B cell (primary cell): ENCODE measurements at regions not wholly inside any gene's neighbourhood (a gene's known extent, or its start where the extent isn't known, plus 50 kb on each side); places are given as distances from the start of the nearest gene placed in this dataset.

Source experiments
- ATAC-seq: fragments of 200-7000 bp; cut with Tn5 transposase; one replicate; pipeline ENCODE4 v1.10.0; 2021; ENCODE audit warnings: low read depth, mild to moderate bottlenecking, moderate number of reproducible peaks, moderate library complexity
- CTCF ChIA-PET: fragments of 350-600 bp; sonication (Branson Sonifier 250); formaldehyde crosslinking; loops from one replicate; lab custom pipeline; 2021; ENCODE audit warnings: antibody characterized with exemption, inconsistent platforms; lab: Charles Lee
- POLR2A ChIA-PET: fragments of 350-600 bp; sonication (Branson Sonifier 250); formaldehyde crosslinking; loops from one replicate; lab custom pipeline; 2021; ENCODE audit warnings: antibody characterized with exemption; lab: Charles Lee
- DNase-seq: peaks from one replicate; pipeline ENCODE4 v3.0.0; 2013
- H2AFZ ChIP-seq: 2 replicates; pipeline ENCODE4 v1.6.1; 2012; ENCODE audit warnings: mild to moderate bottlenecking, low read depth, low read length; ENCODE audit not compliant: insufficient read depth, poor library complexity, severe bottlenecking
- H3K27ac ChIP-seq, 2 donors: 1 replicate in 1 of 2; 2 replicates in 1 of 2; pipeline ENCODE4 v1.5.1; 2012 to 2013; ENCODE audit warnings: low read length in 2 of 2, mild to moderate bottlenecking in 2 of 2, moderate library complexity in 1 of 2
- H3K27me3 ChIP-seq, 4 experiments: fragments of 200-600 bp in 1 of 4; sonication (generic) in 1 of 4; replicated peaks in 1 of 4; 1 replicate in 2 of 4; 2 replicates in 2 of 4; pipeline versions ENCODE4 v1.6.1 to v1.7.0; 2013 to 2016; ENCODE audit warnings: low read length in 3 of 4, mild to moderate bottlenecking in 2 of 4, mixed read lengths in 1 of 4, moderate library complexity in 1 of 4; ENCODE audit not compliant: insufficient read depth in 4 of 4, control insufficient read depth in 3 of 4; ENCODE audit errors: control extremely low read depth in 1 of 4
- H3K36me3 ChIP-seq, 2 experiments: replicated peaks in 1 of 2; 1 replicate in 1 of 2; 2 replicates in 1 of 2; pipeline versions ENCODE4 v1.6.1 to v1.7.1; 2013; ENCODE audit warnings: low read length in 1 of 2; ENCODE audit not compliant: insufficient read depth in 2 of 2, control insufficient read depth in 1 of 2; ENCODE audit errors: control extremely low read depth in 1 of 2, extremely low read depth in 1 of 2
- H3K4me1 ChIP-seq, 2 donors: fragments of 200-600 bp in 1 of 2; sonication (generic) in 1 of 2; 1 replicate in 1 of 2; 2 replicates in 1 of 2; pipeline versions ENCODE4 v1.5.1 to v1.6.1; 2013 to 2017; ENCODE audit warnings: low read length in 2 of 2; ENCODE audit not compliant: control insufficient read depth in 2 of 2, insufficient read depth in 2 of 2
- H3K4me2 ChIP-seq: replicated peaks from 2 replicates; pipeline ENCODE3; 2012; ENCODE audit warnings: mild to moderate bottlenecking, low read depth, low read length; ENCODE audit not compliant: poor library complexity, severe bottlenecking
- H3K4me3 ChIP-seq, 5 experiments: fragments of 200-600 bp in 1 of 5; sonication (generic) in 1 of 5; 1 replicate in 3 of 5; 2 replicates in 2 of 5; pipeline versions ENCODE4 v1.5.1 to v1.7.0; 2011 to 2016; ENCODE audit warnings: low read length in 4 of 5, mild to moderate bottlenecking in 4 of 5, low read depth in 2 of 5, control low read depth in 1 of 5, moderate library complexity in 1 of 5; ENCODE audit not compliant: insufficient read depth in 1 of 5; ENCODE audit errors: control extremely low read depth in 1 of 5, extremely low read depth in 1 of 5
- H3K79me2 ChIP-seq: fragments of 200-600 bp; sonication (generic); one replicate; pipeline ENCODE4 v1.6.0; 2016; ENCODE audit warnings: low read length; ENCODE audit not compliant: control insufficient read depth, insufficient read depth
- H3K9ac ChIP-seq: fragments of 200-600 bp; sonication (generic); 2 replicates; pipeline ENCODE4 v1.6.1; 2017; ENCODE audit warnings: mild to moderate bottlenecking, low read length, moderate library complexity
- H3K9me3 ChIP-seq, 3 donors: one replicate each; pipeline versions ENCODE4 v1.6.1 to v1.7.1; 2013; ENCODE audit warnings: low read length in 2 of 3; ENCODE audit not compliant: control insufficient read depth in 2 of 3, insufficient read depth in 1 of 3; ENCODE audit errors: control extremely low read depth in 1 of 3
- H4K20me1 ChIP-seq: 2 replicates; pipeline ENCODE4 v1.6.0; 2012; ENCODE audit warnings: mild to moderate bottlenecking, low read length; ENCODE audit not compliant: insufficient read depth, control insufficient read depth, poor library complexity, severe bottlenecking
- H3K27ac Mint-ChIP-seq: one replicate; pipeline ENCODE4 v1.8.0; 2021; ENCODE audit warnings: mixed read lengths
- H3K27me3 Mint-ChIP-seq: one replicate; pipeline ENCODE4 v1.8.0; 2021; ENCODE audit warnings: mixed read lengths
- H3K4me1 Mint-ChIP-seq: one replicate; pipeline ENCODE4 v1.8.0; 2021; ENCODE audit warnings: mixed read lengths
- H3K4me3 Mint-ChIP-seq: one replicate; pipeline ENCODE4 v1.8.0; 2021; ENCODE audit warnings: mixed read lengths
- H3K9me3 Mint-ChIP-seq: one replicate; pipeline ENCODE4 v1.8.0; 2022; ENCODE audit warnings: mixed read lengths; ENCODE audit not compliant: insufficient read depth
- EZH2 ChIP-seq: IDR thresholded peaks from 2 replicates; pipeline ENCODE4 v1.6.1; 2012; ENCODE audit warnings: borderline replicate concordance, low read depth, mild to moderate bottlenecking, moderate library complexity, low read length; ENCODE audit not compliant: insufficient read depth, poor library complexity, severe bottlenecking
- WGBS: methylation state at CpG from one replicate; pipeline ENCODE4 v1.1.5; 2013; ENCODE audit warnings: missing lambda C conversion rate; ENCODE audit not compliant: insufficient coverage; 5-methylcytosine and 5-hydroxymethylcytosine counted together
- intact Hi-C: fragments of 100-400 bp; cut with micrococcal nuclease; formaldehyde crosslinking; loops from one replicate; pipeline ENCODE4 v1.10.0; 2022
- TF ChIP-seq, protein P1 (sequence below): fragments of 200-600 bp; IDR thresholded peaks from one replicate; pipeline ENCODE4 v1.8.0; 2022; ENCODE audit warnings: antibody characterized with exemption, mild to moderate bottlenecking

GRCh38 chr7:125563964-125564529, 634.4 kb upstream of the POT1 start:
- ChIA-PET POLR2A (no interaction called here), CTCF (no interaction called here)
- H3K4me2 ChIP-seq: no peak overlapping the region
- no peaks in the 10 kb centered on the region for H4K20me1 ChIP-seq
- no peak overlapping the region for H2AFZ ChIP-seq
- H3K27me3 ChIP-seq: no peaks in the 10 kb centered on the region
- Mint-ChIP-seq H3K4me1 (no peaks in the 10 kb centered on the region), H3K4me3 (no peak overlapping the region), H3K27ac (no peak overlapping the region), H3K27me3 (no peaks in the 10 kb centered on the region), H3K9me3 (no peaks in the 10 kb centered on the region)
- H3K4me3 ChIP-seq: no peak overlapping the region
- no peak for ATAC-seq
- no peak overlapping the region for H3K27ac ChIP-seq
- peaks cover 0 to 8% (median 0%) of the 10 kb centered on the region in 3 donors for H3K9me3 ChIP-seq
- TF ChIP-seq EZH2: no peak
- TF ChIP-seq, protein P1, sequence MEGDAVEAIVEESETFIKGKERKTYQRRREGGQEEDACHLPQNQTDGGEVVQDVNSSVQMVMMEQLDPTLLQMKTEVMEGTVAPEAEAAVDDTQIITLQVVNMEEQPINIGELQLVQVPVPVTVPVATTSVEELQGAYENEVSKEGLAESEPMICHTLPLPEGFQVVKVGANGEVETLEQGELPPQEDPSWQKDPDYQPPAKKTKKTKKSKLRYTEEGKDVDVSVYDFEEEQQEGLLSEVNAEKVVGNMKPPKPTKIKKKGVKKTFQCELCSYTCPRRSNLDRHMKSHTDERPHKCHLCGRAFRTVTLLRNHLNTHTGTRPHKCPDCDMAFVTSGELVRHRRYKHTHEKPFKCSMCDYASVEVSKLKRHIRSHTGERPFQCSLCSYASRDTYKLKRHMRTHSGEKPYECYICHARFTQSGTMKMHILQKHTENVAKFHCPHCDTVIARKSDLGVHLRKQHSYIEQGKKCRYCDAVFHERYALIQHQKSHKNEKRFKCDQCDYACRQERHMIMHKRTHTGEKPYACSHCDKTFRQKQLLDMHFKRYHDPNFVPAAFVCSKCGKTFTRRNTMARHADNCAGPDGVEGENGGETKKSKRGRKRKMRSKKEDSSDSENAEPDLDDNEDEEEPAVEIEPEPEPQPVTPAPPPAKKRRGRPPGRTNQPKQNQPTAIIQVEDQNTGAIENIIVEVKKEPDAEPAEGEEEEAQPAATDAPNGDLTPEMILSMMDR: no peak
- no peaks in the 10 kb centered on the region for H3K4me1 ChIP-seq
- no peaks in the 10 kb centered on the region for H3K36me3 ChIP-seq
- DNase-seq: no peak
- WGBS: 90% methylated on average over 9 of the region's 12 CpGs
- no peak overlapping the region for H3K9ac ChIP-seq
- H3K79me2 ChIP-seq: no peaks in the 10 kb centered on the region
- intact Hi-C loops: no loop called here

DNA sequence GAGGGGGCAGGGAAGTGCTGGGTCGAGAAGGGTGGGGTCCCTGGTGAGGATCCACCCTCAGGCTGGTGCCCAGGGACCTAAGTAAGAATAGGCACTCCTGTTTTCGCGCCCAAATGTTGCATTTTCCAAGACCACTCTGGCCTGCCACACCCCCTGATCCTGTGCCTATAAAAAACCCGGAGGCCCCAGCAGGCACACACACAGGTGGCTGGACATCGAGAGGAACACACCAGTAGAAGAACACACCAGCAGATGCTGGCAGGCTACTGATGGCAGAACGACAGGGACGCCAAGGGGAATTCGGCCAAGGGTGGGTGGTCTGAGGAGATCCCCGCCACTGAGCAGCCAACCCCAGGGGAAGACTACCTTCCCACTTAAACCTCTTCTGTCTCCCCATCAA, 633.9 kb upstream of the POT1 start:
- DNase-seq (no peak), ATAC-seq (no peak)
- Histone ChIP-seq H3K4me2 (no peak overlapping the region), H3K27ac (no peak overlapping the region), H3K4me1 (no peaks in the 10 kb centered on the region), H4K20me1 (no peaks in the 10 kb centered on the region), H3K36me3 (no peaks in the 10 kb centered on the region), H2AFZ (no peak overlapping the region), H3K79me2 (no peaks in the 10 kb centered on the region), H3K9ac (no peak overlapping the region), H3K9me3 (peaks cover 0 to 8% (median 0%) of the 10 kb centered on the region in 3 donors), H3K4me3 (no peak overlapping the region), H3K27me3 (no peaks in the 10 kb centered on the region)
- H3K4me3 Mint-ChIP-seq: no peak overlapping the region
- TF ChIP-seq EZH2: no peak
- TF ChIP-seq, protein P1: no peak
- CTCF ChIA-PET: no interaction called here
- H3K4me1 Mint-ChIP-seq: no peaks in the 10 kb centered on the region
- POLR2A ChIA-PET: no interaction called here
- no peaks in the 10 kb centered on the region for H3K27me3 Mint-ChIP-seq
- no peak overlapping the region for H3K27ac Mint-ChIP-seq
- intact Hi-C loops: no loop called here
- no peaks in the 10 kb centered on the region for H3K9me3 Mint-ChIP-seq
- 90% methylated on average over 8 of the region's 9 CpGs for WGBS
